ENCODE measurements at regions not wholly inside any gene's neighbourhood (a gene's known extent, or its start where the extent isn't known, plus 50 kb on each side); places are given as distances from the start of the nearest gene placed in this dataset.
A peak's percentile ranks its signal among the peaks of the same experiment; 100 is the strongest.

DNA sequence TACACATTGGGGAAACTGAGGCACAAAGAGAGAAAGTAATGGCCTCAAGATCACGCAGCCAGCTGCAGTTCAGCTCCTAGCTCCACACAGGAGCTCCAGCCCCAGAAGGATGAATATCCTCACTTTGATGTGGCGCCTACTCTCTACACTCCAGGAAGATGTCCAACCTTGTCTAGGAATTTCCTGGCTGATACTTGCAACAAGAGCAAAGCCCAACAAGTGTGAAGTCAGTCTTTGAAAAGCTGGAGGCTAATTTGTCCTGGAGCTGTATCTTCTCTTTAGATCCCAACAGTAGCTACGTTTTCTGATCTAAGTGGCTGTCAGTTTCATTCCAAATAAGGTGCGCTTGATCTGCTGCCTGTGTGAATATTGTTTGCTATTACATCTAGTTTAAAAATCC lies 344.9 kb downstream of the PTPRU start:
- no peak overlapping the region for H3K4me2 ChIP-seq (ENCODE audit: low read length)
- no peaks in the 10 kb centered on the region for H3K27me3 ChIP-seq (ENCODE audit: insufficient read depth, low read length)
- H3K79me2 ChIP-seq (ENCODE audit: insufficient read depth, low read length): no peaks in the 10 kb centered on the region
- no peaks in the 10 kb centered on the region for H3K9me3 ChIP-seq (ENCODE audit: insufficient read depth, low read depth, low read length)
- TF ChIP-seq, protein P1, sequence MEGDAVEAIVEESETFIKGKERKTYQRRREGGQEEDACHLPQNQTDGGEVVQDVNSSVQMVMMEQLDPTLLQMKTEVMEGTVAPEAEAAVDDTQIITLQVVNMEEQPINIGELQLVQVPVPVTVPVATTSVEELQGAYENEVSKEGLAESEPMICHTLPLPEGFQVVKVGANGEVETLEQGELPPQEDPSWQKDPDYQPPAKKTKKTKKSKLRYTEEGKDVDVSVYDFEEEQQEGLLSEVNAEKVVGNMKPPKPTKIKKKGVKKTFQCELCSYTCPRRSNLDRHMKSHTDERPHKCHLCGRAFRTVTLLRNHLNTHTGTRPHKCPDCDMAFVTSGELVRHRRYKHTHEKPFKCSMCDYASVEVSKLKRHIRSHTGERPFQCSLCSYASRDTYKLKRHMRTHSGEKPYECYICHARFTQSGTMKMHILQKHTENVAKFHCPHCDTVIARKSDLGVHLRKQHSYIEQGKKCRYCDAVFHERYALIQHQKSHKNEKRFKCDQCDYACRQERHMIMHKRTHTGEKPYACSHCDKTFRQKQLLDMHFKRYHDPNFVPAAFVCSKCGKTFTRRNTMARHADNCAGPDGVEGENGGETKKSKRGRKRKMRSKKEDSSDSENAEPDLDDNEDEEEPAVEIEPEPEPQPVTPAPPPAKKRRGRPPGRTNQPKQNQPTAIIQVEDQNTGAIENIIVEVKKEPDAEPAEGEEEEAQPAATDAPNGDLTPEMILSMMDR (IDR thresholded peaks at IDR 0.05; ENCODE audit: insufficient read depth, low read depth, low read length): no peak
- no peak for TF ChIP-seq EZH2 (IDR thresholded peaks at IDR 0.05; ENCODE audit: insufficient read depth, low read length)
- no peak overlapping the region for H3K27ac Mint-ChIP-seq (ENCODE audit: unreplicated experiment)
- H3K9ac ChIP-seq (ENCODE audit: low read length): no peak overlapping the region
- no peak overlapping the region for H3K4me3 ChIP-seq (ENCODE audit: insufficient read depth, low read depth, low read length)
- no peak overlapping the region for H3K4me3 Mint-ChIP-seq (ENCODE audit: unreplicated experiment)
- H3K4me1 ChIP-seq (ENCODE audit: insufficient read depth, low read length): peaks cover 20% of the 10 kb centered on the region
- FAIRE-seq (no peak), DNase-seq (ENCODE audit: low read depth) (peak; percentile 68)
- no peaks in the 10 kb centered on the region for H4K20me1 ChIP-seq (ENCODE audit: insufficient read depth, low read length)
- H3K27me3 Mint-ChIP-seq (ENCODE audit: low read depth, unreplicated experiment): peaks cover 8% of the 10 kb centered on the region
- H3K36me3 ChIP-seq (ENCODE audit: insufficient read depth, low read length): no peaks in the 10 kb centered on the region
- H2AFZ ChIP-seq (ENCODE audit: low read depth, low read length): no peak overlapping the region
- no peaks in the 10 kb centered on the region for H3K9me3 Mint-ChIP-seq (ENCODE audit: unreplicated experiment)
- H3K4me1 Mint-ChIP-seq (ENCODE audit: low read depth, unreplicated experiment): peaks cover 13% of the 10 kb centered on the region
- H3K36me3 Mint-ChIP-seq (ENCODE audit: low read depth, unreplicated experiment): no peaks in the 10 kb centered on the region
- H3K27ac ChIP-seq (ENCODE audit: low read depth, low read length): no peak overlapping the region

GRCh38 chr1:29579821-29580425 lies 343.6 kb downstream of the PTPRU start:
- Histone ChIP-seq H3K36me3 (ENCODE audit: insufficient read depth, low read length) (no peaks in the 10 kb centered on the region), H3K4me1 (ENCODE audit: insufficient read depth, low read length) (peaks cover 20% of the 10 kb centered on the region), H4K20me1 (ENCODE audit: insufficient read depth, low read length) (no peaks in the 10 kb centered on the region), H3K9me3 (ENCODE audit: insufficient read depth, low read depth, low read length) (no peaks in the 10 kb centered on the region), H3K79me2 (ENCODE audit: insufficient read depth, low read length) (no peaks in the 10 kb centered on the region), H3K4me3 (ENCODE audit: insufficient read depth, low read depth, low read length) (no peak overlapping the region), H3K4me2 (ENCODE audit: low read length) (peak overlapping the region; percentile 50), H3K27ac (ENCODE audit: low read depth, low read length) (no peak overlapping the region), H2AFZ (ENCODE audit: low read depth, low read length) (no peak overlapping the region), H3K9ac (ENCODE audit: low read length) (no peak overlapping the region), H3K27me3 (ENCODE audit: insufficient read depth, low read length) (no peaks in the 10 kb centered on the region)
- Mint-ChIP-seq H3K4me3 (ENCODE audit: unreplicated experiment) (no peak overlapping the region), H3K27me3 (ENCODE audit: low read depth, unreplicated experiment) (peaks cover 7% of the 10 kb centered on the region), H3K9me3 (ENCODE audit: unreplicated experiment) (no peaks in the 10 kb centered on the region), H3K27ac (ENCODE audit: unreplicated experiment) (no peak overlapping the region), H3K4me1 (ENCODE audit: low read depth, unreplicated experiment) (peaks cover 13% of the 10 kb centered on the region), H3K36me3 (ENCODE audit: low read depth, unreplicated experiment) (no peaks in the 10 kb centered on the region)
- FAIRE-seq: peak; percentile 32
- DNase-seq (ENCODE audit: low read depth): peak; percentile 93
- TF ChIP-seq EZH2 (IDR thresholded peaks at IDR 0.05; ENCODE audit: insufficient read depth, low read length): no peak
- TF ChIP-seq, protein P1 (IDR thresholded peaks at IDR 0.05; ENCODE audit: insufficient read depth, low read depth, low read length): no peak

DNA sequence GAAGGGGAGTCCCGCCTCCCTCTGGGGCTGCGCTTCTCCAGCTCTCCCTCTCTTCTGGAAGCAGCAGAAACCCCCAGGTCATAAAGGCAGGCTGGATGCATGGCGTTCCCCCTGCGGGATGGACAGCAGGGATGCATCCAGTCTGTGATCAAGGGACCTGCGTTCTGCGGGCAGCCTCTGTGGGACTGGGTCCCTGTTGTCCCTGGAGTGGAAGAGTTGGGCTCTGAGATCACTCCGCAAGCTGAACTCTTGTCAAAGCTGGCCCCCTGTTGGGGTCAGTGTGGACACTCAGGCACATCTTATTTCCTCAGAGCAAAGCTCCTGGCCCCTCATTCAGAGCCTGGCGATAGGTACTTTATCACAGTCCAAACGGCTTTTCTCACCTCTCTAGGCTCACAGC lies 341.2 kb downstream of the PTPRU start:
- Histone ChIP-seq H3K27me3 (ENCODE audit: insufficient read depth, low read length) (no peaks in the 10 kb centered on the region), H3K27ac (ENCODE audit: low read depth, low read length) (no peak overlapping the region), H3K36me3 (ENCODE audit: insufficient read depth, low read length) (no peaks in the 10 kb centered on the region), H3K4me2 (ENCODE audit: low read length) (no peak overlapping the region), H3K79me2 (ENCODE audit: insufficient read depth, low read length) (no peaks in the 10 kb centered on the region), H4K20me1 (ENCODE audit: insufficient read depth, low read length) (no peaks in the 10 kb centered on the region), H3K4me3 (ENCODE audit: insufficient read depth, low read depth, low read length) (no peak overlapping the region), H3K4me1 (ENCODE audit: insufficient read depth, low read length) (peaks cover 20% of the 10 kb centered on the region), H3K9ac (ENCODE audit: low read length) (no peak overlapping the region), H2AFZ (ENCODE audit: low read depth, low read length) (no peak overlapping the region), H3K9me3 (ENCODE audit: insufficient read depth, low read depth, low read length) (no peaks in the 10 kb centered on the region)
- no peak overlapping the region for H3K27ac Mint-ChIP-seq (ENCODE audit: unreplicated experiment)
- H3K9me3 Mint-ChIP-seq (ENCODE audit: unreplicated experiment): no peaks in the 10 kb centered on the region
- no peak overlapping the region for H3K4me3 Mint-ChIP-seq (ENCODE audit: unreplicated experiment)
- H3K36me3 Mint-ChIP-seq (ENCODE audit: low read depth, unreplicated experiment): no peaks in the 10 kb centered on the region
- no peak for DNase-seq (ENCODE audit: low read depth)
- H3K4me1 Mint-ChIP-seq (ENCODE audit: low read depth, unreplicated experiment): peaks cover 10% of the 10 kb centered on the region
- no peak for TF ChIP-seq EZH2 (IDR thresholded peaks at IDR 0.05; ENCODE audit: insufficient read depth, low read length)
- TF ChIP-seq, protein P1 (IDR thresholded peaks at IDR 0.05; ENCODE audit: insufficient read depth, low read depth, low read length): no peak
- FAIRE-seq: no peak
- H3K27me3 Mint-ChIP-seq (ENCODE audit: low read depth, unreplicated experiment): no peaks in the 10 kb centered on the region
